Left lung (tissue), 4 donors: ENCODE measurements at regions not wholly inside any gene's neighbourhood (a gene's known extent, or its start where the extent isn't known, plus 50 kb on each side); places are given as distances from the start of the nearest gene placed in this dataset.
A peak's percentile ranks its signal among the peaks of the same experiment; 100 is the strongest.

ENCODE experiments used
- ATAC-seq: fragments of 200-7000 bp; cut with Tn5 transposase; one replicate; pipeline ENCODE4 v1.9.1; 2020; ENCODE audit warnings: moderate library complexity
- DNase-seq, 4 donors: peaks; one replicate each; pipeline ENCODE4 v3.0.0-alpha.2; 2013 to 2020
- H3K27ac ChIP-seq, 2 donors: fragments of 200-600 bp; sonication (generic) in 1 of 2; one replicate each; pipeline versions ENCODE4 v1.5.0 to v1.8.0; 2020 to 2021
- H3K27me3 ChIP-seq, 2 donors: fragments of 200-600 bp; sonication (generic) in 1 of 2; one replicate each; pipeline versions ENCODE4 v1.5.0 to v1.8.0; 2020 to 2021
- H3K36me3 ChIP-seq, 2 donors: fragments of 200-600 bp; sonication (generic) in 1 of 2; one replicate each; pipeline versions ENCODE4 v1.5.0 to v1.8.0; 2020 to 2021
- H3K4me1 ChIP-seq, 2 donors: fragments of 200-600 bp; one replicate each; pipeline ENCODE4 v1.8.0; 2021
- H3K4me3 ChIP-seq, 2 donors: fragments of 200-600 bp; sonication (generic) in 1 of 2; one replicate each; pipeline versions ENCODE4 v1.5.0 to v1.8.0; 2020 to 2021; ENCODE audit warnings: mild to moderate bottlenecking in 1 of 2
- H3K9me3 ChIP-seq, 2 donors: fragments of 200-600 bp; sonication (generic) in 1 of 2; one replicate each; pipeline versions ENCODE4 v1.5.0 to v1.8.0; 2020 to 2021
- CTCF ChIP-seq, 2 donors: fragments of 200-600 bp; sonication (generic) in 1 of 2; IDR thresholded peaks; one replicate each; pipeline versions ENCODE4 v1.5.0 to v1.8.0; 2021; ENCODE audit warnings: antibody characterized with exemption in 2 of 2
- intact Hi-C, 2 donors: fragments of 100-400 bp; cut with DNase I; formaldehyde crosslinking; loops; one replicate each; pipeline versions ENCODE4 v1.11.2 to v1.14.2; 2022
- donor health status: DM: no; HTN: yes; CAD: no.
- donor health status: DM: no; HTN: no; CAD: no.

- no peak overlapping the region for H3K4me3 ChIP-seq
- H3K27ac ChIP-seq = peak overlapping the region; percentile 45 to 74
- no peak for TF ChIP-seq CTCF (IDR thresholded peaks at IDR 0.05)
- no peaks in the 10 kb centered on the region for H3K27me3 ChIP-seq
- H3K4me1 ChIP-seq = peaks cover 0 to 24% of the 10 kb centered on the region in 2 donors
- no peaks in the 10 kb centered on the region for H3K9me3 ChIP-seq
- ATAC-seq (peak; percentile 83), DNase-seq (no peak)
- intact Hi-C loops = no loop called here
- H3K36me3 ChIP-seq = no peaks in the 10 kb centered on the region
Measured at GRCh38 chr17:70345061-70345460, 175.7 kb downstream of the KCNJ2 start.

- no peak overlapping the region for H3K4me3 ChIP-seq
- no peaks in the 10 kb centered on the region for H3K36me3 ChIP-seq
- H3K27me3 ChIP-seq = no peaks in the 10 kb centered on the region
- TF ChIP-seq CTCF (IDR thresholded peaks at IDR 0.05) = no peak
- no peak overlapping the region for H3K27ac ChIP-seq
- no peaks in the 10 kb centered on the region for H3K9me3 ChIP-seq
- no peaks in the 10 kb centered on the region for H3K4me1 ChIP-seq
- DNase-seq (no peak), ATAC-seq (no peak)
- intact Hi-C loops = no loop called here
Measured at GRCh38 chr17:70352834-70353233, 183.5 kb downstream of the KCNJ2 start.

- intact Hi-C loops = no loop called here
- Histone ChIP-seq H3K4me1 (no peaks in the 10 kb centered on the region), H3K4me3 (no peak overlapping the region), H3K36me3 (no peaks in the 10 kb centered on the region), H3K27me3 (no peaks in the 10 kb centered on the region), H3K27ac (no peak overlapping the region), H3K9me3 (no peaks in the 10 kb centered on the region)
- ATAC-seq = no peak
- no peak for DNase-seq
- TF ChIP-seq CTCF (IDR thresholded peaks at IDR 0.05) = no peak
Measured at GRCh38 chr17:70353408-70354092, 184.2 kb downstream of the KCNJ2 start.

- no peak for DNase-seq
- H3K27me3 ChIP-seq = no peaks in the 10 kb centered on the region
- H3K4me1 ChIP-seq = no peaks in the 10 kb centered on the region
- no peak overlapping the region for H3K4me3 ChIP-seq
- H3K36me3 ChIP-seq = no peaks in the 10 kb centered on the region
- H3K9me3 ChIP-seq = no peaks in the 10 kb centered on the region
- no peak overlapping the region for H3K27ac ChIP-seq
- no peak for ATAC-seq
- no peak for TF ChIP-seq CTCF (IDR thresholded peaks at IDR 0.05)
- intact Hi-C loops = no loop called here
Measured at GRCh38 chr17:70355185-70355584, 185.9 kb downstream of the KCNJ2 start.

GRCh38 chr17:70357190-70357589 is 187.9 kb downstream of the KCNJ2 start:
- Histone ChIP-seq H3K4me1 (no peaks in the 10 kb centered on the region), H3K4me3 (no peak overlapping the region), H3K27me3 (no peaks in the 10 kb centered on the region), H3K27ac (no peak overlapping the region), H3K36me3 (no peaks in the 10 kb centered on the region), H3K9me3 (no peaks in the 10 kb centered on the region)
- ATAC-seq (no peak), DNase-seq (no peak)
- TF ChIP-seq CTCF (IDR thresholded peaks at IDR 0.05) = no peak
- intact Hi-C loops = no loop called here
